Globus pallidus (tissue), 1 donor: ENCODE measurements at regions not wholly inside any gene's neighbourhood (a gene's known extent, or its start where the extent isn't known, plus 50 kb on each side); places are given as distances from the start of the nearest gene placed in this dataset.
"Not testable (repeated sequence)": the region's sequence is repeated elsewhere in the genome, so short reads cannot be mapped to it uniquely, and the experiment has no call there.

Experiments
- DNase-seq: peaks from one replicate; pipeline ENCODE4 v3.0.0-alpha.2; 2015; ENCODE audit warnings: low spot score

DNA sequence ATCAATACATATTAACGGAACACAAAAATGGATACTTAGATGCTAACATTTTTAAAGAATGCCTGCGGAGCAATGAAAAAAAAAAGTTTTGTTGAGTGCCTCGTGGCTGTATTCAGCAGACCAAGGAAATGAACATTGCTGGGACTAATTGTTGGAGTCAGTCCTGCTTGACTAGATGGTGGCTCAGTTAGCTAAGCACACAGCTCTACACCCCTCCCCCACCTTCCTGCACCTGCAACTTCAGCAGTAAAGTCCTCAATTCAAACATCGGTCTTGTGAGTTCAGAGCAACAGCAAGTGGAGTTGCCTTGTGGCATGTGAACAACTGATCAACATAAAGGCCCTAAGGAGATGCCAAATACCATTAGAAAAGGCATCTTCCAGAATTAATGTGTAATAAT lies 326.0 kb upstream of the NPSR1 start:
- no peak for DNase-seq

DNA sequence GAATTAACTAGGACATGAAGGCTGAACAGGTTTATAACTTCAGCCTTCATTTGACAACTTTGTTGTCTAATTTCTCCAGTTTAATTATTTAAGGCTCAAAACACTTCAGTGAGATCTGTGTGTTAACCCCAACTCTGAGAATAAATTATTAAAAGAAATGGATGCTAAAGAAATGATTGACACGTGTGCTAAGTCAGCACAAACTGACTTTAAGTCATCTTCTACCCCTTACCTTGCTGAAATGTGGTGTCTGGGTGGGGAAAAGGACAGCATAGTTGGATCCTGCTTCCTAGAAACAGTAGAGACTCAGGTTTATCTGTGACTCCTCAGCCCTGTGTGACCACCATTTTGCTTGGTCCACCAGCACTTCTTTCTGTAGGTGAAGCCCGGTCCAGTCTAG lies 324.8 kb upstream of the NPSR1 start:
- no peak for DNase-seq

DNA sequence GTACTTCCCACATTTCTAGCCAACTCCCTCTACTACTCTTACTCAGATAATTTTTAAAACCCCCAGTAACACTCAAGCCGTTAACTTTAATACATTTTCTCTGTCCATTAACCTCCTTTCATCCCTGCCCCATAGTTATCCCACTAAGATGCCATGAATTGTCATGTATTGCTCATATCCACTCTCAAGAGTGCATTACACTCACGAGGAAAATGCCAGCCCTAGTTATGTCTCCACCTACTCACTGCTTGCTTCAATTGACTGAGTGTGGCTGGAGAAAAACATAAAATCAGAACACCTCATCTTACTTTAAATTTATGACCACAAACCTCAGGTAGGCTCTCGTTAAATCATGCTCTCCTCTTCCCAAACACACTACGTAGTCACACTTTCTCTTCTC lies 324.1 kb upstream of the NPSR1 start:
- DNase-seq, result no peak

DNA sequence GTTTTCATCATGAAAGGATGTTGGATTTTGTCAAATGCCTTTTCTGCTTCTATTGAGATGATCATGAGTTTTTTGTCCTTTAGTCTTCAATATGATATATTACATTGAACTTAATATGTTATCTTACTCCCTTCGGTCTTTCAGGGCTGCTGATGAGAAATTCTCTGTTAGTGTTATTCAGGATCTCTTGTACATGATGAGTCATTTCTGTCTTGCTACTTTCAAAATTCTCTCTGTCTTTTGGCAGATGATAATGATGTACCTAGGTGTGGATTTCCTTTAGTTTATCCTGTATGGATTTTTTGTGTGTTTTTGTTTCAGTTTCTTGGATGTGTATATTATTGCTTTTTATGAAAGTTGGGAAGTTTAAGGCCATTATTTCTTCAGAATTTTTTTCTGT lies 320.9 kb upstream of the NPSR1 start:
- DNase-seq, result no peak

DNA sequence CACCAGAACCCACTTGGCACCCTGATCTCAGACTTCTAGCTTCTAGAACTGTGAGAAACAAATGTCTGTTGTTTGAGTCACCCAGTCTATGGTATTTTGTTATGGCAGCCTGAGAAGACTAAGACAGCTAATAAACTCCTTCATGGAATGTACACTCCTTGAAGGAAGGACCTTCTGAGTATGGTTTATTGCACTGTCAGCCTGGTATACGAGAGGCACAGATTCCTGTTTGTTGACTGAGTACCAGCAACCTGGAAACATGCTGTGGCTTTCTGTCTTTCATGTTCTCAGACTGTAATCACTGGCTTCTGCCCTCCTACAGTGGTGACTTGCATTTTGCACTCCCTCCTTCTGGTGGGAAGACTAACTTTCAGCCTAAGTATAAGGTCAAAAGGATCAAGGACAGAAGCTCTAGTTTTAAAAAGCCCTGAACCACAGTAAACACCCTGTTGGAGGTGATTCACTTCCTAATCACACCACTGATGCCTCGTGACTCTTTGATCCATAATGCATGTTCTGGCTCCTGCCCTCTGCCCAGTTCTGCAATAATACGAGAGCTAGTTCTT lies 319.0 kb upstream of the NPSR1 start:
- DNase-seq, result no peak

DNA sequence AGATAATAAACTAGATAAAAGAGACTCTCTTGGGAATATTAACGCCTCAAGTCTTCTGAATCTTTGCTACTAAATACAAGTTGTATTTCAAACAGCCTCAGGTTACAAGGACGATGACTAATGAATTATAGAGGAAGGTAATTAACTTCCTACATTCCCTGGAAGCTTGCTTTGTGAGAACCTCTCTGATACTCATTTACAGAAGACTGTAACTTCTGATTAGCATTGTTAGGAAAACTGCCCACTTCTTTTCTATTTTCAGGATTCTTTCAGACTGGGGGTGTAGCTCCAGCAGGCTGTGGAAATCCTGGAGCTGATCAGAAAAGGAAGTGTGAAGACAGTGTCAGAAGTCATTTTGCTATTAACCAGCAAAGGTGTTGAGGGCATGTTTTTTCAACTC lies 316.7 kb upstream of the NPSR1 start:
- no peak for DNase-seq

DNA sequence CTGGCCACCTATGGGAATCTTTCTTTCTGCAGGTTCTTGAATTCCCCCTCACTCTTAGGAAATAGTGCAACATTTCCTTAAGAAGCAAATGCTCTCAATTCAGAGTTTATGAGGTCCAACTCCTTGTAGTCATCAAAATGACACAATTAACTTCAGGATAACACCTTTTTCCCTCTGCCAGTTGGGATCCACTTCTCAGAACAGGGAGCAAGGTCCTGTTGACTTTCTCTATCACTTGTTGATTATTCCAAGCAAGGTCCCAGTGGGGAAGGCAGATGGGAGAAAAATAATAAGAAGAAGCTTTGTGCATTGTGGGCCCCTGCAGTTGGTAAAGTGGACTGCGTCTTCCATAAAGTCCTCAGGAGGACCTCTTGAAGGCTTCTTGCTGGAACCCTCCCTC lies 315.6 kb upstream of the NPSR1 start:
- DNase-seq, result no peak

DNA sequence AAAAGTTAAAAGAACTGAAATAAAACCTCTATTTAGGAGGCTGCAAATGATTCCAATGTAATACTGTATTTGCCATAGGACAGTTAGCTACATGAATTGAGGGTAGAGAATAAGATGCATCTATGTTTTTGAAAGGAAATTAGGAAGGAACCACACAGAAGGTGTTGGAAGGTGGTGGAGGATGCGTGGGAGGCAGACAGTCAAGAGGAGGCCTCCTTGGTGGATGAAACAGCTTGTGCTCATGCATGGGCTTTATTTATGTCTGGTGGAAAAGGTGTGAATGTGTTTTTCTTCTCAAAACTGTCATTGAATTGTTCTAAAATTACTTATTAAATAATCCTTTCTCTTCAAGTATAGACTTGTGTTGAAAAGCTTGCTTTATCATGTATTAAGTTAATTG lies 314.4 kb upstream of the NPSR1 start:
- no peak for DNase-seq

DNA sequence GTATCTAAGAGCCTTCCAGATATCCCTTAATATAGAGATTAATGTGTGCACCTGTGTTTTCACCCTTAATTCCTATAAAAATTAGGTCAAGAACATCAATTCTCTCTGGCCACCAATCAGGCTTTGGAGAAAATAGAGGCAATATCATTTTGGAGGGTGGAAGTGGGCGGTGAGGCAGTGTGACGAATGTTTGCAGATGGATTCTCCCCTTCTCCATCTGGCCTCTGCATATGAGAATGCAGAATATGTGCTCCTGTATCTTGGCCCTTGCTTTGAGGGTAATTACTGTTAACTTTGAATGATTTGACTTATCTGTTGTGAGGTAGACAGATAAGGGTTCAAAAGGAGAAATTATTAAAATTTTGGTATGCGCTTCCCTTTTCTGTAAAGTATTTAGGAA lies 304.0 kb upstream of the NPSR1 start:
- DNase-seq, result no peak

DNA sequence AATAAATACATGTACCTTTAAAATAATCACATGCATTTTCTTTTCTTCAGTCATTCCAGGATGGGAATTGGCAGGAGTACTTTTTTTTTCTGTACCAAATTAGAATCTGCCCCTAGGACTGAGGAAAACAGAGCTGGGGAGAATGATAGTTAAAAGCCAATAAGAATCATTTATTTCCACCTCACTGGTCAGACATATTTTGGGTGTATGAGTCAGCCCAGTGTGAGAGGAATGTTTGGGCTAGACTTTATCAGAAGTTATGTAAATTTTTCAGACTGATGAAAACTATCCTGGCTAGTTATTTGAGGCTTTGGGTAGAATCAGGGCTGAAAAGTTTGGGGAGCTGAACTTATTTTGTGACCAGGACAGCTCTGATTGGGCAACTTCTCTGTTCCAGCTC lies 303.1 kb upstream of the NPSR1 start:
- no peak for DNase-seq

DNA sequence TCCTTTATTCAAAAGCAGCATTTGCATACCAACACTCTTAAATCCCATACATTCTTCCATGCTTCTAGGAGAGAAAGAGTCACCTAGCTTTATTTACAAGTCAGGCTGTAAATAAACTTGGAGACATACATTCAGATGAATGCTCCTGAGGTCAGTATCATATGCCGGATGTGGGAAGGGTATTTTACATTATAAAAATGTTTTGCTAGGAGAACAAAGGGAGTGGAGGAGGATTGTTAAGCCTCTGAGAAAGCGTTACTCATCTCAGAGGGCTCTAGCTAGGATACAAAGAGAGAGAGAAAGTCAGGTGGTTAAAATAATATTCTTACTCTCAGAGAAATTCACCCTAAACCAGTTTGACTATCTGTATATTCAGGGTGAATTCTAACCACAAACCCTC lies 300.9 kb upstream of the NPSR1 start:
- DNase-seq, result no peak

DNA sequence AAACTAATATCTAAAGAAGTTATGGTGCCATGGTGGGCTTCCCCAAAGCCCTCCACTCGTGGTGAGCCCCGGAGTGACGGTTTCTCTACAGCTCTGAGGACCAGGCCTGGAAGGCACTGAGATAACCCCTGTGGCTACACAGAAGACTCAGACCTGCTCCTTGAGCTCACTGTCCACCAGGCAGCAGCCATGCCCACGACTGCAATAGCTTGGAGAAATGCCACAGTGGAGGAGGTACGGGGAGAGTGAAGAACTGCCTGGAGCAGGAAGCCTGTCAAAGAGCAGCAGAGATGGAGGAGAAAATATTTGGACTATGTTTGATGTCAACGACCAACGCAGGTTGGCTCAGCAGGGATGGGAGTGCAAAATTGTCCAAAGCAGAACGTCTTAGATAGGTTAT lies 300.1 kb upstream of the NPSR1 start:
- no peak for DNase-seq

DNA sequence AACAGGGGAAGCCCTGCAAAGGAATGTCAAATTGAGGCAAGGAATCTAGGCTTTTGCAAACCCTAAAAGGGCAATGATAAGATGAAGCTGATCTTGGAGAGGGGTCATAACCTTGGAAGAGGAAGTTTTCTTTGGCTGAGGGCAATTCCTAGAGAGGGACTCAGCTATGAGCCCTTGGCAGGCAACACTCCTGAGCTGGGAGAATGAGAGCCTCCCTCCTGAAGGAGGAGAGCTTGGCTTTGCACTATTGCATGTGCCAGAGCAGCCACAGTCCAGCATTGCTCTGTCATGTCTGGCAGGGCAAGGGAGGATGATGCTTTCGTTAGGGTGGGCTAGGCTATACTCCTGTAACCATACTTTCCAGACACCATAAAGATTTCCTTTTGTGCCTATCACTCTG lies 299.4 kb upstream of the NPSR1 start:
- not testable (repeated sequence) for DNase-seq

DNA sequence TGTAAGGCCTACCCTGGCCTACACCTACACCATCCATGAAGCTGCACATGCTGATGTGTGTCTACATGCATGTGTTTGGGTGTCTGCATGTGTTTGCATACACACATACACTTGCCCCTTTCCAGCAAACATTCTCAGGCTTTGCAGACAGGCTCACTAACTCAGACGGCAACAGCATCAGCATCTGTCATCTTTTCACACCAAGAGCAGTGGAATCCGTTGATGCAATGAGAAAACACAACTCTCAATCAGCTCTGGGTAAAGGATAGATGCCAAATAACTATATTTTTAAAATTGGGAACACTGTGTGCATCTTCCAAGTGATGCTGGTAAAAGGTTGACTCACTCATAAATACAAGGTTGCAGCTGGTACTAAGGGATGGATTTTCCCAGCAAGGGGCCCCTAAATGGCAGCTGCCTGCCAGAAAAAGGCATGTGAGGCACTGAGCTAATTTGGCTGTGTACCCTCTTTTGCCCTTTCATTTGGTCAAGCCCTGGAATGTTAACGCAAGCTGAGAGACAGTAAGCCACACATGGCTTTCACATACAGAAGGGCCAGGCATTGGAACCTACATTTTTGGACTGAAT lies 296.3 kb upstream of the NPSR1 start:
- DNase-seq, result no peak

DNA sequence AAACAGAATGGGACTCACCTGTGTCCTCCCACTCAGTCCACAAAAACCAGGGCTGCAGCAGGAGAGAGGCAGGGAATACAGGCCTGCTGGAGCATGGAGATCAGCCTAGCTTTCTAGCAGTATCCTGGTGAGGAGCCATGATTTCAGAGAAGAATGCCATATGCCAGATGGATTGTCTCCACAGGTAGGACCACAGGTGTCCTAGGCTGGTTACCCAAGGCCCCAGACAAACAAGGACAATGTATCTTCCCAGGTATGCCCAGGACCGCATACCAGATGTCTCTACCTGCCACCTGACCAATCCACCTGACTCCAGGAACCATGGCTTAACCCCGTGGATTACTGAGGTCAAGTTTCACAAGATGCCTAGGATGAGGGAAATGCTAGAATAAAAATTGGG lies 295.4 kb upstream of the NPSR1 start:
- no peak for DNase-seq

DNA sequence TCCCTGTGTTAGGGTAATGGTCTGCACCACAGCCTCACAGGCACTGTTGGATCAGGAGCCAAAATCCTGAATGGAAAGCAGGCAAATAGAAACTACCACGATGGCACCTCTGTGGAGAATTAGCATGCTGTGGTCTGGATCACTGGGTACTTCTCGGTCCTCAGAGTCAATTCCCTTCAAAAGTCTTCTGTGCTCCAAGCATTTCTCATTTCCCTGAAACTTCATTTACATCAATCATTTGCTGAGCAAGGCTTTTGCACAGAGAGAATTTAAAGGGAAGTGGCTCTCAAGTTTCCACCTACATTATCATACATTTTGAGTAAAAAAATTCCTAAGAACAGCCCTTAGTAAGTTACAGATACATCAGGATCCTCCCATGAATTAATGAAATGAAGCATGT lies 293.9 kb upstream of the NPSR1 start:
- no peak for DNase-seq

DNA sequence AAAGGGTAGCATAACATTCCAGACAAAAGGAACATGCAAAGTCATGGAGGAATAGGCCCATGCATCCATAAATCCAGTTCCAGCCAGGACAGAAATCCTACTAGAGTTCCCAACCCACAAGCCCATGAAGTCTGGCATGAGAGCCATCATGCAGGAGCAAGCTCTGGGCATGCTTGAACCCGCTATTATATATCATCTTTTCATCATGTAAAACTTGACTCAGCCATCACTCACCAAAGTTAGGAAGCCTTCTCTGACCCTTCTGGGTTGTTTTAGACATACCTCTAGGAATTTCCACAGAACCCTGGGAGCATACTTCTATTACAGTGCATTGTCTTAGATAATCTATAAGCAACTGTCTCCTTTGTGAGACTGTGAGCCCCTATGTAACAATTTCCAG lies 293.0 kb upstream of the NPSR1 start:
- no peak for DNase-seq

DNA sequence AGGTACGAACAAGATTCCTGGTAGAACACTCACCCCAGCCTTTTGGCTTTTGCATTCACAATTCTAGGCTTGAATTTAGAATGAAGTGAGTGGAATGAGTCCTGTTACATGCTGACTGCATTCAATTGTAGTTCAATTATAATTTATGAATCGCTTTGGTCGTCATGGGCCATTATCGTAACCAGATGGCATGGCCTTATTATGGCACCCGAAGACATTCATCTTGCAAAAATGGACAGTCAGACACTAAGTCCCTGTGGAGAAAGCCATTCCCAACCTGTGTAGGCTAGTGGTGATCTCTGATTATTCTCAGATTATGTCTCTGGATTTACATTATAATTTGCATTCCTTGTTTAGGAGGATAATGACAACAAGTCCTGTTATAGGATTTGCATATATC lies 292.4 kb upstream of the NPSR1 start:
- DNase-seq, result no peak

DNA sequence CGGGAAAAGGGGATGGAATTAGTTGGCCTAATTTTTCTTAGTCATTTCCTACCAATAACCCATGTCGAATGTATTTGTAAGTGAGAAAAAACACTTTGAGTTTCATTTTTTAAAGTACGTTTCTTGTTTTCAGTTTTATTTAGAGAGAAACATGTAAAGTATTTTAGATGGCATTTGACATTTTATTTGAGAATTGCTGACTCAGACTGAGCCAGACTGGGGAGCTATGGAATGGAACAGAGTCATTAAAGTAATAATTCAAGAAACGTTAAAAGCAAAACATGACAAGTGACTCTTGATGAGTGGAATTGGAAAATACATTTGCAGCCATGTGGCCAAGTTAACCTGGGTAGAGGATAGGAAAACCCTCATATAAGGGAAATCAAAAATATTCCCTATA lies 286.1 kb upstream of the NPSR1 start:
- no peak for DNase-seq

DNA sequence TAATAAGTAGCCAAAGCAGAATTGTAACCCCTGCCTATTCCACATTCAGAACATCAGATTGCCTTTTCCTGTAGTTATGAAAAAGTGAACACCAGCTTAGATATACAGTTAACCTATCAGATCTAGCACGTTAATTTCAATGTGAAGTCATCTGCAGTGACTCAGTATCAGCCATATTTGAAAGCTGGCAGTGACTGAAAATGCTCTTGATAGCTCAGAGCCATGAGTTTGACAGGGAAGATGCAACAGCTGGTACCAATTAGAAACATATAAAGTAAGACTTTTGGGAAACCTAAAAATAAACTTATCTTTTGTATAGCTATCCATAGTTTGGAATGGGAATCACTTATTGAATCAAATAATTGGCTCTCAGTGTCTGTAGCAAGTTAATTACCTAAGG lies 284.1 kb upstream of the NPSR1 start:
- no peak for DNase-seq

DNA sequence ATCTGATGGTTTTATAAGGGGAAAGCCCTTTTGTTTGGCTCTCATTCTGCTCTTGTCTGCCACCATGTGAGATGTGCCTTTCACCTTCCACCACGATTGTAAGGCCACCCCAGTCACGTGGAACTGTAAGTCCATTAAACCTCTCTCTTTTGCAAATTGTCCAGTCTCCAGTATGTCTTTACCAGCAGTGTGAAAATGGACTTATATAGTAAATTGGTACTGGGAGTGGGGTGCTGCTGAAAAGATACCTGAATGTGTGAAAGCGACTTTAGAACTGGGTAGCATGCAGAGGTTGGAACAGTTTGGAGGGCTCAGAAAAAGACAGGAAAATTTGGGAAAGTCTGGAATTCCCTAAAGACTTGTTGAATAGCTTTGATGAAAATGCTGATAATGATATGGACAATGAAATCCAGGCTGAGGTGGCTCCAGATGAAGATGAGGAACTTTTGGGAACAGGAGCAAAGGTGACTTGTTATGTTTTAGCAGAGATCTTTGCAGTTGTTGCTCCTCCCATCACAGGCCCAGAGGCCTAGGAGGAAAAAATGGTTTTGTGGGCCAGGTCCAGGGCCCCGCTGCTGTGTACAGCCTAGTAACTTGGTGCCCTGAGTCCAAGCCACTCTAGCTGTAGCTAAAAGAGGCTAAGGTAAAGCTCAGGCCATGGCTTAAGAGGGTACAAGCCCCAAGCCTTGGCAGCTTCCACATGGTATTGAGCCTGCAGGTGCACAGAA lies 275.7 kb upstream of the NPSR1 start:
- no peak for DNase-seq

DNA sequence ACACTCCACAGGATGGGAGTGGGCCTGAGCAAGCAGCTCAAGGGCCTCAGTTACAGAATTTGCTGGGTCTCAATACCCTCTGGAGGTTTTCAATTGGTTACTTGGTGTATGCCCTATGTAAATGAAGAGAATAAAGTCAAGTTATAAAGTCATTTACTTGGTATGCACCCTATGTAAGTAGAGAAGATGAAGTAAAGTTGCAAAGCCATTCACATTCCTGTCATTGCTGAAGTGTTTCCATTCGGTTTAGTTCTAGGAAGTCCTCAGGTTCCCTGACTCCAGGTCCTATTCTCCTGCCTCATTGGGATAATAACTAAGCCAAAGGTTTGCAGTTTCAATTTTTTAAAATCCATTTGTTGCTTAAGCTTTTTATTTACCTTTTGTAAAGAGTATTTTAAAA lies 272.6 kb upstream of the NPSR1 start:
- DNase-seq, result no peak

DNA sequence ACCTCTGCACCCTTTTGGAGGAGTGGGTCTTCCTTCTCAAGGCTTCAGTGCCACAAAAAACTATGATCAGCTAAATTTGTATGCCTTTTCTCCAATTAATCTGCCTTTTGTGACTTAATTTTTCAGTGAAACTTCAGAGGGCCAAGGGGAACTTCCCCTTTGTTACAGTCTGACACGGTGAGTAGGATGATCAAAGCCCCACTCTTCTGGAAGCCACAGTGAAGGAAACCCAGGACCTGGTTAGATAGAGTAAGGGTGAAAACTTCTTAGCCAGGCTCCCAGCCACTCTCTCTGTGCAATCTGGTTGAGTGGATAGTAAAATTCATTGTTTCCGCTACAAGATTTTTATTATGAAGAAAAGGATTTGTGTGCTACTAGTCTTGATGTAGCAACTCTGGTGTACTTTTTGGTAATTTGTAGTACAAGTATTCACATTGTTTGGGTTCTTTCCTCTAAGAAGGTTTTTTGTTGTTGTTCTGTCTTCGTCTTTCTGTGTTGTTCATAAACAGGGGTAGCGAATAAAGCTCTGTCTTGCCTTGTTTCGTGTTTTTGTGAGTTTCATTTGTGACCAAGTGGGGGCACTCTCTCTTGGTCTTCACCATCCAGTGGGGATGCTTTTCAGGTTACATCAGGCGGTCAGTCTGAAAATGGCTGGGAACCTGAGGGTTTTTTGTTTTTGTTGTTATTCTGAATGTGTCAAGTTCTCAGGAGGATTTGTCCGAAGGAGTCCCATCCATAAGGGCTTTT lies 268.5 kb upstream of the NPSR1 start:
- DNase-seq, result no peak
